Liver (tissue), 8 donors: ENCODE measurements at regions not wholly inside any gene's neighbourhood (a gene's known extent, or its start where the extent isn't known, plus 50 kb on each side); places are given as distances from the start of the nearest gene placed in this dataset.

Experiments
- DNase-seq: peaks from one replicate; pipeline ENCODE4 v3.0.0-alpha.2; 2017; ENCODE audit warnings: low spot score
- H3K27ac ChIP-seq, 2 donors: one replicate each; pipeline ENCODE4 v1.7.0; 2013; ENCODE audit warnings: inconsistent platforms in 2 of 2, low read length in 2 of 2, control low read depth in 1 of 2, low read depth in 1 of 2, mild to moderate bottlenecking in 1 of 2
- H3K27me3 ChIP-seq, 4 donors: one replicate each; pipeline versions ENCODE4 v1.6.1 to v1.7.0; 2013; ENCODE audit warnings: low read length in 3 of 4, inconsistent platforms in 1 of 4, mild to moderate bottlenecking in 1 of 4, moderate library complexity in 1 of 4; ENCODE audit not compliant: control insufficient read depth in 4 of 4, insufficient read depth in 4 of 4
- H3K36me3 ChIP-seq, 4 donors: one replicate each; pipeline versions ENCODE4 v1.6.1 to v1.7.0; 2013; ENCODE audit warnings: low read length in 3 of 4, mild to moderate bottlenecking in 3 of 4, low read depth in 1 of 4, moderate library complexity in 1 of 4; ENCODE audit not compliant: control insufficient read depth in 4 of 4, insufficient read depth in 3 of 4
- H3K4me1 ChIP-seq, 4 donors: one replicate each; pipeline versions ENCODE4 v1.6.1 to v1.7.0; 2013; ENCODE audit warnings: low read length in 3 of 4, mild to moderate bottlenecking in 3 of 4, moderate library complexity in 1 of 4; ENCODE audit not compliant: control insufficient read depth in 4 of 4, insufficient read depth in 4 of 4
- H3K4me3 ChIP-seq, 3 donors: one replicate each; pipeline versions ENCODE4 v1.6.1 to v1.7.0; 2013; ENCODE audit warnings: low read length in 3 of 3, control low read depth in 1 of 3, low read depth in 1 of 3, mild to moderate bottlenecking in 1 of 3
- H3K9ac ChIP-seq, 2 donors: one replicate each; pipeline ENCODE4 v1.7.0; 2013; ENCODE audit warnings: low read length in 2 of 2, mild to moderate bottlenecking in 2 of 2, moderate library complexity in 2 of 2, control low read depth in 1 of 2, low read depth in 1 of 2
- H3K9me3 ChIP-seq, 4 donors: one replicate each; pipeline versions ENCODE4 v1.6.1 to v1.7.0; 2013; ENCODE audit warnings: low read length in 3 of 4; ENCODE audit not compliant: control insufficient read depth in 4 of 4
- ATF3 ChIP-seq: IDR thresholded peaks from 2 replicates; pipeline ENCODE4 v1.6.1; 2016; ENCODE audit warnings: antibody characterized with exemption
- CTCF ChIP-seq: fragments of 150-350 bp; IDR thresholded peaks from 2 replicates; pipeline ENCODE4 v1.5.1; 2017; ENCODE audit warnings: improper control_type of control experiment, low read depth, low read length; ENCODE audit not compliant: missing input control
- EGR1 ChIP-seq, 2 donors: IDR thresholded peaks; 2 replicates each; pipeline ENCODE4 v1.6.1; 2016 to 2018; ENCODE audit warnings: antibody characterized with exemption in 2 of 2, low read depth in 2 of 2
- FOXA1 ChIP-seq: IDR thresholded peaks from 2 replicates; pipeline ENCODE4 v1.6.1; 2016; ENCODE audit warnings: antibody characterized with exemption
- GABPA ChIP-seq, 2 donors: IDR thresholded peaks in 1 of 2; conservative IDR thresholded peaks in 1 of 2; 2 replicates each; pipeline ENCODE4 v1.6.1; 2016; ENCODE audit warnings: antibody characterized with exemption in 2 of 2, mild to moderate bottlenecking in 1 of 2, moderate library complexity in 1 of 2
- HNF4A ChIP-seq, 2 donors: conservative IDR thresholded peaks; 2 replicates each; pipeline ENCODE4 v1.6.1; 2016; ENCODE audit warnings: antibody characterized with exemption in 2 of 2, mild to moderate bottlenecking in 2 of 2
- HNF4G ChIP-seq: IDR thresholded peaks from 2 replicates; pipeline ENCODE4 v1.6.1; 2016; ENCODE audit warnings: antibody characterized with exemption
- JUND ChIP-seq, 2 donors: IDR thresholded peaks; 2 replicates each; pipeline ENCODE4 v1.6.1; 2016; ENCODE audit warnings: antibody characterized with exemption in 2 of 2
- MAX ChIP-seq: IDR thresholded peaks from 2 replicates; pipeline ENCODE4 v1.6.1; 2016; ENCODE audit warnings: antibody characterized with exemption
- NR2F2 ChIP-seq: IDR thresholded peaks from 2 replicates; pipeline ENCODE4 v1.6.1; 2016; ENCODE audit warnings: antibody characterized with exemption
- RAD21 ChIP-seq, 2 donors: IDR thresholded peaks; 2 replicates each; pipeline ENCODE4 v1.6.1; 2016; ENCODE audit warnings: antibody characterized with exemption in 2 of 2, mild to moderate bottlenecking in 2 of 2
- REST ChIP-seq: IDR thresholded peaks from 2 replicates; pipeline ENCODE4 v1.6.1; 2016; ENCODE audit warnings: antibody characterized with exemption, mild to moderate bottlenecking
- RXRA ChIP-seq, 2 donors: IDR thresholded peaks; 2 replicates each; pipeline ENCODE4 v1.6.1; 2017 to 2018; ENCODE audit warnings: antibody characterized with exemption in 2 of 2, mild to moderate bottlenecking in 1 of 2
- SP1 ChIP-seq: IDR thresholded peaks from 2 replicates; pipeline ENCODE4 v1.6.1; 2018; ENCODE audit warnings: antibody characterized with exemption, mild to moderate bottlenecking
- TAF1 ChIP-seq: conservative IDR thresholded peaks from 2 replicates; pipeline ENCODE4 v1.6.1; 2016; ENCODE audit warnings: antibody characterized with exemption, mild to moderate bottlenecking
- YY1 ChIP-seq: IDR thresholded peaks from 2 replicates; pipeline ENCODE4 v1.6.1; 2016; ENCODE audit warnings: antibody characterized with exemption, mild to moderate bottlenecking
- WGBS: extraction: QIAGEN DNeasy Blood & Tissue Kit; methylation state at CpG from one replicate; pipeline ENCODE4 v1.1.7; 2013; 5-methylcytosine and 5-hydroxymethylcytosine counted together
- TF ChIP-seq, protein P1 (sequence below): IDR thresholded peaks from 2 replicates; pipeline ENCODE4 v1.6.1; 2016; ENCODE audit warnings: antibody characterized with exemption
- donor health status: healthy.
- donor health status: healthy.
- donor health status: healthy.
- donor health status: healthy.
- donor health status: healthy.

DNA sequence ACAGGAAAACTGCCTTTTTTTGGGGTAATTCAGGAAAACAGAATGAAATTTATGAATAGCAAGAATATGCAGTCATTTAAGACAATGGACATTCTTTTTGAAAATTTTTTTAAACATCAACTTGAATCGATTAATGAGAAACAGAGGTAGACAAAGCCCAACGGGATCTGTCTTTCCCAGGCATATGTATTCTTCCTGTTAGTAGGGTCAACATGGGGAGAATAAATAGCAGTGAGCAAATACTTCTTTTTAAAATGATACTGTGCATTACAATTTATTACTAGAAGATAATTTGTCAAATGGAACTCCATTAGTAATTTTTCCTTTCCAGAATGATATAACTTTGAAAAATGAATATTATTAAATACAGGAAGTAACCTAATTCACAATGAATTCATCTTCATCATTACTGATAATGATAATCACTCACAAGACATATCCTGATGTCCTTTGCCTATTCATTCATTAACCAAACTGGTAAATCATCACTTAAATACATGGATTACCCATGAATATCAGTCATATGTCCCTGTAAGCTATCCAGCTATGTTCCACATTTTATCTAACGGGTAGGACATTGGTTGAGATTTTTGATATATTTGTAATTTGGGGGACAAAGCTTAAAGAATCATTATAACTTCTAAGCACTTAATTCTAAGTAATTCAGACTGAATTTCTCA lies 209.2 kb upstream of the CDIN1 start:
- Histone ChIP-seq H3K4me1 (no peaks in the 10 kb centered on the region), H3K9ac (no peak overlapping the region), H3K9me3 (no peaks in the 10 kb centered on the region), H3K27me3 (no peaks in the 10 kb centered on the region), H3K36me3 (no peaks in the 10 kb centered on the region), H3K4me3 (no peak overlapping the region), H3K27ac (no peak overlapping the region)
- DNase-seq, result no peak
- TF ChIP-seq, protein P1, sequence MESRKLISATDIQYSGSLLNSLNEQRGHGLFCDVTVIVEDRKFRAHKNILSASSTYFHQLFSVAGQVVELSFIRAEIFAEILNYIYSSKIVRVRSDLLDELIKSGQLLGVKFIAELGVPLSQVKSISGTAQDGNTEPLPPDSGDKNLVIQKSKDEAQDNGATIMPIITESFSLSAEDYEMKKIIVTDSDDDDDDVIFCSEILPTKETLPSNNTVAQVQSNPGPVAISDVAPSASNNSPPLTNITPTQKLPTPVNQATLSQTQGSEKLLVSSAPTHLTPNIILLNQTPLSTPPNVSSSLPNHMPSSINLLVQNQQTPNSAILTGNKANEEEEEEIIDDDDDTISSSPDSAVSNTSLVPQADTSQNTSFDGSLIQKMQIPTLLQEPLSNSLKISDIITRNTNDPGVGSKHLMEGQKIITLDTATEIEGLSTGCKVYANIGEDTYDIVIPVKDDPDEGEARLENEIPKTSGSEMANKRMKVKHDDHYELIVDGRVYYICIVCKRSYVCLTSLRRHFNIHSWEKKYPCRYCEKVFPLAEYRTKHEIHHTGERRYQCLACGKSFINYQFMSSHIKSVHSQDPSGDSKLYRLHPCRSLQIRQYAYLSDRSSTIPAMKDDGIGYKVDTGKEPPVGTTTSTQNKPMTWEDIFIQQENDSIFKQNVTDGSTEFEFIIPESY, result no peak
- TF ChIP-seq EGR1 (IDR thresholded peaks at IDR 0.05; ENCODE audit: low read depth in 2 of 2) (no peak), TAF1 (no peak), FOXA1 (no peak), REST (no peak), RXRA (IDR thresholded peaks at IDR 0.05) (no peak), YY1 (no peak), HNF4A (conservative IDR thresholded peaks at IDR 0.05) (no peak), HNF4G (no peak), SP1 (no peak), NR2F2 (no peak), GABPA (IDR thresholded peaks at IDR 0.05 in 1 of 2, conservative IDR thresholded peaks at IDR 0.05 in 1 of 2) (no peak), ATF3 (no peak), JUND (IDR thresholded peaks at IDR 0.05) (no peak), RAD21 (IDR thresholded peaks at IDR 0.05) (no peak), CTCF (no peak)
- 60% methylated on average over 3 of the region's 3 CpGs for WGBS

DNA sequence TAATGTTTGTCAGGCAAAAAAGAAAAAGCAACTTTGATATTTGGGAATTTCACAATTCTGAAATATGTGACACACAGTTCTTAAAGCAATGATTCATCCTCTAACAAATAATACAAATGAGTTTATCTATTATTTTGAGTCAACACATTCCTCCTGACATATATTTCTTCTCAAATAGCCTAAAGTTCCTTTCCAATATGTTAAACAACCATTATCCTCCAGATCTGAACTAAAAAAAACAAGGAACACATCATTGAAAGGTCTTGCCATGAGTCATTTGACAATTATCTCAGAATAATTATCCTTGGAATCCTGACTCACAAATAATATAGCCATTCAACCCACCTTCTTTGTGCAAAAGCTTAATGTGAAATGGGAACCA lies 208.7 kb upstream of the CDIN1 start:
- Histone ChIP-seq H3K4me1 (no peaks in the 10 kb centered on the region), H3K4me3 (no peak overlapping the region), H3K27ac (no peak overlapping the region), H3K9me3 (no peaks in the 10 kb centered on the region), H3K36me3 (no peaks in the 10 kb centered on the region), H3K27me3 (no peaks in the 10 kb centered on the region), H3K9ac (no peak overlapping the region)
- no peak for DNase-seq
- TF ChIP-seq REST, result no peak
- TF ChIP-seq FOXA1, result no peak
- TF ChIP-seq YY1, result no peak
- TF ChIP-seq MAX, result no peak
- no peak for TF ChIP-seq RAD21 (IDR thresholded peaks at IDR 0.05)
- no peak for TF ChIP-seq RXRA (IDR thresholded peaks at IDR 0.05)
- TF ChIP-seq ATF3, result no peak
- no peak for TF ChIP-seq CTCF
- TF ChIP-seq GABPA (IDR thresholded peaks at IDR 0.05 in 1 of 2, conservative IDR thresholded peaks at IDR 0.05 in 1 of 2), result no peak
- no peak for TF ChIP-seq EGR1 (IDR thresholded peaks at IDR 0.05; ENCODE audit: low read depth in 2 of 2)
- no peak for TF ChIP-seq JUND (IDR thresholded peaks at IDR 0.05)
- no peak for TF ChIP-seq HNF4A (conservative IDR thresholded peaks at IDR 0.05)
